Gastroesophageal sphincter (tissue), 3 donors: ENCODE measurements at regions not wholly inside any gene's neighbourhood (a gene's known extent, or its start where the extent isn't known, plus 50 kb on each side); places are given as distances from the start of the nearest gene placed in this dataset.

ENCODE experiments used
- EP300 ChIP-seq: sonication (generic); formaldehyde crosslinking; IDR thresholded peaks from one replicate; pipeline ENCODE4 v1.6.1; 2017; ENCODE audit warnings: antibody characterized with exemption, mild to moderate bottlenecking
- POLR2A ChIP-seq, 2 donors: fragments of 450-650 bp; IDR thresholded peaks; one replicate each; pipeline ENCODE4 v1.6.1; 2017; ENCODE audit warnings: antibody characterized with exemption in 2 of 2, mild to moderate bottlenecking in 2 of 2, moderate library complexity in 1 of 2
- POLR2AphosphoS5 ChIP-seq: sonication (generic); formaldehyde crosslinking; IDR thresholded peaks from one replicate; pipeline ENCODE4 v1.6.1; 2017; ENCODE audit warnings: antibody characterized with exemption
- TF ChIP-seq, protein P1 (sequence below), 4 experiments: fragments of 200-600 bp in 2 of 4; fragments of 450-650 bp in 2 of 4; sonication (generic) in 1 of 4; IDR thresholded peaks; one replicate each; pipeline ENCODE4 v1.5.1; 2017 to 2019; ENCODE audit warnings: antibody characterized with exemption in 4 of 4, mild to moderate bottlenecking in 2 of 4, moderate library complexity in 2 of 4

- TF ChIP-seq POLR2AphosphoS5 (no peak), POLR2A (IDR thresholded peaks at IDR 0.05) (no peak), EP300 (no peak)
- TF ChIP-seq, protein P1, sequence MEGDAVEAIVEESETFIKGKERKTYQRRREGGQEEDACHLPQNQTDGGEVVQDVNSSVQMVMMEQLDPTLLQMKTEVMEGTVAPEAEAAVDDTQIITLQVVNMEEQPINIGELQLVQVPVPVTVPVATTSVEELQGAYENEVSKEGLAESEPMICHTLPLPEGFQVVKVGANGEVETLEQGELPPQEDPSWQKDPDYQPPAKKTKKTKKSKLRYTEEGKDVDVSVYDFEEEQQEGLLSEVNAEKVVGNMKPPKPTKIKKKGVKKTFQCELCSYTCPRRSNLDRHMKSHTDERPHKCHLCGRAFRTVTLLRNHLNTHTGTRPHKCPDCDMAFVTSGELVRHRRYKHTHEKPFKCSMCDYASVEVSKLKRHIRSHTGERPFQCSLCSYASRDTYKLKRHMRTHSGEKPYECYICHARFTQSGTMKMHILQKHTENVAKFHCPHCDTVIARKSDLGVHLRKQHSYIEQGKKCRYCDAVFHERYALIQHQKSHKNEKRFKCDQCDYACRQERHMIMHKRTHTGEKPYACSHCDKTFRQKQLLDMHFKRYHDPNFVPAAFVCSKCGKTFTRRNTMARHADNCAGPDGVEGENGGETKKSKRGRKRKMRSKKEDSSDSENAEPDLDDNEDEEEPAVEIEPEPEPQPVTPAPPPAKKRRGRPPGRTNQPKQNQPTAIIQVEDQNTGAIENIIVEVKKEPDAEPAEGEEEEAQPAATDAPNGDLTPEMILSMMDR (IDR thresholded peaks at IDR 0.05): no peak
Observed at GRCh38 chr1:221549815-221550214, 192.1 kb downstream of the DUSP10 start.
